DOHH2 (cell line): ENCODE measurements at regions not wholly inside any gene's neighbourhood (a gene's known extent, or its start where the extent isn't known, plus 50 kb on each side); places are given as distances from the start of the nearest gene placed in this dataset.

Experiments
- H3F3A ChIP-seq: fragments of 200-600 bp; sonication (generic), shearing (Covaris generic); 2 replicates; pipeline ENCODE4 v1.6.0; 2016; ENCODE audit warnings: antibody characterized with exemption, mild to moderate bottlenecking; ENCODE audit not compliant: control insufficient read depth, insufficient read depth
- H3K27ac ChIP-seq: fragments of 200-600 bp; sonication (generic); 2 replicates; pipeline ENCODE4 v1.5.1; 2014; ENCODE audit warnings: low read depth, mild to moderate bottlenecking, low read length, moderate library complexity
- H3K27me3 ChIP-seq: fragments of 200-600 bp; sonication (generic); 2 replicates; pipeline ENCODE4 v1.6.1; 2014; ENCODE audit warnings: mild to moderate bottlenecking, low read length, mixed read lengths; ENCODE audit not compliant: control insufficient read depth
- H3K36me3 ChIP-seq: fragments of 200-600 bp; sonication (generic); 2 replicates; pipeline ENCODE4 v1.6.1; 2014; ENCODE audit warnings: mild to moderate bottlenecking, low read length, moderate library complexity, mixed read lengths; ENCODE audit not compliant: control insufficient read depth
- H3K4me1 ChIP-seq: fragments of 200-600 bp; sonication (generic); 2 replicates; pipeline ENCODE4 v1.6.1; 2014; ENCODE audit warnings: mild to moderate bottlenecking, low read length, mixed read lengths; ENCODE audit not compliant: control insufficient read depth
- H3K4me2 ChIP-seq: fragments of 200-600 bp; sonication (generic); 2 replicates; pipeline ENCODE4 v1.6.0; 2014; ENCODE audit warnings: mild to moderate bottlenecking, low read length, moderate library complexity
- H3K4me3 ChIP-seq: fragments of 200-600 bp; sonication (generic); 2 replicates; pipeline ENCODE4 v1.5.1; 2014; ENCODE audit warnings: mild to moderate bottlenecking, low read length, mixed read lengths
- H3K79me2 ChIP-seq: fragments of 200-600 bp; sonication (generic); 2 replicates; pipeline ENCODE4 v1.6.1; 2014; ENCODE audit warnings: mild to moderate bottlenecking, low read length, mixed read lengths; ENCODE audit not compliant: control insufficient read depth
- H3K9me2 ChIP-seq: fragments of 200-600 bp; sonication (generic); replicated peaks from 2 replicates; pipeline ENCODE4 v1.6.1; 2014; ENCODE audit warnings: mild to moderate bottlenecking, low read length, mixed read lengths; ENCODE audit not compliant: control insufficient read depth
- H3K9me3 ChIP-seq: fragments of 200-600 bp; sonication (generic); 2 replicates; pipeline ENCODE4 v1.6.1; 2014; ENCODE audit warnings: antibody characterized with exemption, low read length, mixed read lengths; ENCODE audit not compliant: control insufficient read depth, insufficient read depth
- H4K20me1 ChIP-seq: fragments of 200-600 bp; sonication (generic); 2 replicates; pipeline ENCODE4 v1.6.0; 2014; ENCODE audit warnings: low read depth, mild to moderate bottlenecking, antibody characterized with exemption, low read length, moderate library complexity; ENCODE audit not compliant: control insufficient read depth, insufficient read depth
- EZH2phosphoT487 ChIP-seq: fragments of 200-600 bp; sonication (generic); IDR thresholded peaks from 2 replicates; pipeline ENCODE4 v1.6.1; 2017; ENCODE audit warnings: borderline replicate concordance, mild to moderate bottlenecking, antibody characterized with exemption, low read length, moderate library complexity, mixed read lengths
- TF ChIP-seq, protein P1 (sequence below): fragments of 200-600 bp; sonication (generic); IDR thresholded peaks from one replicate; pipeline ENCODE4 v1.5.1; 2014; ENCODE audit warnings: antibody characterized with exemption, mild to moderate bottlenecking, low read depth, low read length; ENCODE audit not compliant: poor library complexity, severe bottlenecking

DNA sequence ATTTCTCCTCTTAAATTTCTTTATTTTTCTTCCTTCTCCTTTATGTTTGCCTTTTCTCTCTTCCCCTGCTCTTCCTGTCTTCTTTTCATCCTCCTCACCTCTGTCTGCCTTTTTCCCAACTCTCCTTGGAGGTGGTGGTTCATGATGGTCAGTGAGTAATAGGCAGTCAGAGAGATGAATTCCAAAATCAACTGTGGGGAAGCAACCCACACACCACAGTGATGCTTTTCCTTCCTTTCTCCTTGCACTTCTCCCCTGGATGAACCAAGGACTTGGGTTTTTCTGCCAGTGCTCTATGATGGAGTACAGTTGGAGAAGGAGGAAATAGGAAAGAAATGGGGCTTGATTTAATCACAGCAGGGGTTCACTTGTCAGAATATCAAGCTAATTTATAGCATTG is 153.8 kb downstream of the DCK start:
- Histone ChIP-seq H4K20me1 (no peaks in the 10 kb centered on the region), H3K27ac (no peak overlapping the region), H3K4me1 (no peaks in the 10 kb centered on the region), H3K4me2 (no peak overlapping the region), H3K27me3 (no peaks in the 10 kb centered on the region), H3K9me3 (no peaks in the 10 kb centered on the region), H3K79me2 (no peaks in the 10 kb centered on the region), H3K4me3 (no peak overlapping the region), H3K9me2 (no peaks in the 10 kb centered on the region), H3F3A (no peaks in the 10 kb centered on the region), H3K36me3 (no peaks in the 10 kb centered on the region)
- TF ChIP-seq, protein P1, sequence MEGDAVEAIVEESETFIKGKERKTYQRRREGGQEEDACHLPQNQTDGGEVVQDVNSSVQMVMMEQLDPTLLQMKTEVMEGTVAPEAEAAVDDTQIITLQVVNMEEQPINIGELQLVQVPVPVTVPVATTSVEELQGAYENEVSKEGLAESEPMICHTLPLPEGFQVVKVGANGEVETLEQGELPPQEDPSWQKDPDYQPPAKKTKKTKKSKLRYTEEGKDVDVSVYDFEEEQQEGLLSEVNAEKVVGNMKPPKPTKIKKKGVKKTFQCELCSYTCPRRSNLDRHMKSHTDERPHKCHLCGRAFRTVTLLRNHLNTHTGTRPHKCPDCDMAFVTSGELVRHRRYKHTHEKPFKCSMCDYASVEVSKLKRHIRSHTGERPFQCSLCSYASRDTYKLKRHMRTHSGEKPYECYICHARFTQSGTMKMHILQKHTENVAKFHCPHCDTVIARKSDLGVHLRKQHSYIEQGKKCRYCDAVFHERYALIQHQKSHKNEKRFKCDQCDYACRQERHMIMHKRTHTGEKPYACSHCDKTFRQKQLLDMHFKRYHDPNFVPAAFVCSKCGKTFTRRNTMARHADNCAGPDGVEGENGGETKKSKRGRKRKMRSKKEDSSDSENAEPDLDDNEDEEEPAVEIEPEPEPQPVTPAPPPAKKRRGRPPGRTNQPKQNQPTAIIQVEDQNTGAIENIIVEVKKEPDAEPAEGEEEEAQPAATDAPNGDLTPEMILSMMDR, result no peak
- TF ChIP-seq EZH2phosphoT487, result no peak

- H4K20me1 ChIP-seq, result no peaks in the 10 kb centered on the region
- H3K4me2 ChIP-seq, result no peak overlapping the region
- no peak for TF ChIP-seq EZH2phosphoT487
- TF ChIP-seq, protein P1, result no peak
- H3K4me1 ChIP-seq, result no peaks in the 10 kb centered on the region
- H3K79me2 ChIP-seq, result no peaks in the 10 kb centered on the region
- no peak overlapping the region for H3K27ac ChIP-seq
- H3K9me3 ChIP-seq, result no peaks in the 10 kb centered on the region
- H3K4me3 ChIP-seq, result no peak overlapping the region
- no peaks in the 10 kb centered on the region for H3K27me3 ChIP-seq
- no peaks in the 10 kb centered on the region for H3K9me2 ChIP-seq
- no peaks in the 10 kb centered on the region for H3K36me3 ChIP-seq
- H3F3A ChIP-seq, result no peaks in the 10 kb centered on the region
Measured at GRCh38 chr4:71148545-71148944, 155.1 kb downstream of the DCK start.

DNA sequence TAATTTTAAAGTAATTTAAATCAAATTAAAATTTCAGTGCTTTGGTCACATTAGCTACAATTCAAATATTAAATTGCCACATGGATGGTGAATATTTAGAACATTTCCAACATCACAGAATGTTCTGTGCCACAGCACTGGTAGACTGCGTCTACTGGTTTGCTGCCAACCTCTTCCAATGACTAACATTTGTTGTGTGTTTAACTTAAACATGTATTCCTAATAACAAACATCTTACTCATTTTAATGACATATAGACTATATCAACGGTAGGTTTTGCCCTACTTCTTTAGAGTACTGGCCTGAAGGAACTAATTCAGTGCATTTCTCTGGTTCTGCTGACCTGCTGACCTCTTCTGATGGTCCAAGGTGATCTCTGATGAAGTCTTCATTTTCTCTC is 157.6 kb downstream of the DCK start:
- Histone ChIP-seq H3K36me3 (no peaks in the 10 kb centered on the region), H3K9me2 (no peaks in the 10 kb centered on the region), H3F3A (no peaks in the 10 kb centered on the region), H3K27ac (no peak overlapping the region), H3K79me2 (no peaks in the 10 kb centered on the region), H3K9me3 (no peaks in the 10 kb centered on the region), H3K4me1 (no peaks in the 10 kb centered on the region), H3K4me3 (no peak overlapping the region), H4K20me1 (no peaks in the 10 kb centered on the region), H3K27me3 (no peaks in the 10 kb centered on the region), H3K4me2 (no peak overlapping the region)
- no peak for TF ChIP-seq EZH2phosphoT487
- TF ChIP-seq, protein P1, result no peak

- Histone ChIP-seq H3K27ac (no peak overlapping the region), H3K4me3 (no peak overlapping the region), H3K4me2 (no peak overlapping the region), H3K9me3 (no peaks in the 10 kb centered on the region), H3K9me2 (no peaks in the 10 kb centered on the region), H3K79me2 (no peaks in the 10 kb centered on the region), H3K4me1 (no peaks in the 10 kb centered on the region), H4K20me1 (no peaks in the 10 kb centered on the region), H3K27me3 (no peaks in the 10 kb centered on the region), H3F3A (no peaks in the 10 kb centered on the region), H3K36me3 (no peaks in the 10 kb centered on the region)
- TF ChIP-seq, protein P1, result no peak
- TF ChIP-seq EZH2phosphoT487, result no peak
Measured at GRCh38 chr4:71156616-71157015, 163.2 kb downstream of the DCK start.
